HS-27A (cell line): ENCODE measurements at regions not wholly inside any gene's neighbourhood (a gene's known extent, or its start where the extent isn't known, plus 50 kb on each side); places are given as distances from the start of the nearest gene placed in this dataset.

Experiments
- DNase-seq: peaks from one replicate; pipeline ENCODE4 v3.0.0-alpha.2; 2012; ENCODE audit warnings: low read depth, missing footprints

DNA sequence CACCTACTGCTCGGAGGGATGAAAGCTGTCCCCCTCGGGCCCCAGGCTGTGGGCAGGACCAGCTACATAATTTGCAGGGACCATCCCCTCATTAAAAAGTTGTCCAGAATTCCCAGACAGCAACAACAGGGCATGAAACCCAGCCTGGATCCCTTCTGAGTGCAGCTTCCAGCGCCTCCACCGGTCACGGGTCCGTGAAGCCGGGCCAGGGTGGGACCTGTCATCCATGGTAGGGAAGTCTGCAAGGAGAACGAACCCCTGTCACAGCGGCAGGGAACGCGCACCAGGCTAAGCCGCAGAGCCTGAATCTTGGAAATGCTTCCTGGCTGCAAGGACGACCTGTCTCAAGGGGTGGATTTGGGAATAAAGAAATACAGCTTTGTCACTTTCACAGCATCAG, 214.2 kb downstream of the RBFOX3 start:
- DNase-seq = no peak

DNA sequence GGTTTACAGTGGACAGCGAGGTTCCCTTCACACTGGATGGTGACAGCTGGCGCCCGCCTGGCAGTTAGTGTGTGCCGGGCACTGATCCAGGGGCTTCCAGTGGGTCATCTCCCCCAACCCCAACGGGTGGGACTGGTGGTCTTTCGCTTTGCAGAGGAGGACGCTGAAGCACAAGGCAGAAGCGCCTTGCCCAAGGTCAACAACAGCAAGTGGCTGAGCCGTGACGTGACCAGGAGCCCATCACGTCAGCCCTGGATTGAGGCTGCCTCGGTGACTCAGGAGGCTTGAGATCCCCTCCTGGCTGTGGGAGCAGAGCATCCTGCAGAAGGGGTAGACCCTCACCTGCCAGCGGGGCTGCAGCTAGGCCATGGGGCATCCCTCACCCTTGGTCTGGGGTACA, 215.3 kb downstream of the RBFOX3 start:
- DNase-seq = no peak

DNA sequence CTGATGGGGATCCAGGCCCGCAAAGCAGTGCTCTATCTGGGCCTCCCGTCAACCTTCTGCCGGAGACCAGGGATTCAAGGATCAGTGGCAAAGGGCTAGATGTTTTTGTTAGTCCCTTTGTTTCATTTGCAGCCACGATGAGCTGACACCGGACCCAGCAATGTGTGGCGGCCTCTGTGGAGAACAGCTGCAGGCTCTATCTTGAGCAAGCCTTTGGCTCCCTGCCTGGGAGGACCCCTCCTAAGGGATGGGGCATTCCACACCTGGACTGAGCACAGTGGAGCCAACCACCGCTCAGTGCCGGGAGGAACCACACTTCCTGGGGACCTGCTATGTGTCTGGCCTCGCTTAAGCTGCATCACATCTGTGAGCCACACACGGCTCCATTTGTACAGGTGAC, 215.8 kb downstream of the RBFOX3 start:
- DNase-seq = no peak

DNA sequence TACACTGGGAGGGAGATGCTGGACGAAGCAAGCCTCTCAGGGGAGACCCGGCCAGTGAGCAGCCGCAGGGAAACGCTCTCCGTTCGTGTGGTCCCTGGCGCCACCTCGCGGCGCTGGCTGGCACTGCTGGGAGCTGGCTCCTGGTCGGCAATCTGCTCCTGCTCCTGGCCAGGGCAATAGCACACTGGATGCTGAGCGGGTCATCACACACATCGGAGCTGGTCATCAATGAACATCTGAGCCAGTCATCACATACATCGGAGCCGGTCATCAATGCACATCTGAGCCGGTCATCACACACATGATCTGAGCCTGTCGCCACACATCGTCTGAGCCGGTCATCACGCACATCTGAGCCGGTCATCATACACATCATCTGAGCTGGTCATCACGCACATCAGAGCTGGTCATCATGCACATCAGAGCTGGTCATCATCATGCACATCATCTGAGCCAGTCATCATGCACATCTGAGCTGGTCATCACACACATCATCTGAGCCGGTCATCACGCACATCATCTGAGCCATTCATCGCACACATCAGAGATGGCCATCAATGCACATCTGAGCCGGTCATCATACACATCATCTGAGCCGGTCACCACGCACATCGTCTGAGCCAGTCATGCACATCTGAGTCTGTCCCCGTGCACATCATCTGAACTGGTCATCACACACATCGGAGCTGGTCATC, 217.3 kb downstream of the RBFOX3 start:
- peak; percentile 3 for DNase-seq

DNA sequence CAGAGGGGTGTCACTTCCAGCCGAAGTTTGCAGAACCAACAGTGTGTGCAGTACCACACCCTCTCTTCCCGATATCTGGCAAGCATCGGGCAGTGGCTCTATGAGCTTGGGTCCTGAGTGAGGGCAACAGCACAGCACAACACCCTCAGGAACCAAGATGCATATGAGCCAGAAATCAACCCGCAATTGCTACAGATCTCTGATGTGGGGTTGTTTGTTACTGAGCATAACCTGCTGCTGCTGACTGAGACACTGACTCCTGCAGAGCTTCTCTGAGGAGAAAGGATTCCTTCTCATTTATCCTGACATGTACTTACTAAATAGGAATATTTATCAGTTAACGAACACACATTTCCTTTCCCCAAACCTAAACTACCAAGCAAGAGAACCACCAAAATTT, 218.3 kb downstream of the RBFOX3 start:
- DNase-seq = no peak

DNA sequence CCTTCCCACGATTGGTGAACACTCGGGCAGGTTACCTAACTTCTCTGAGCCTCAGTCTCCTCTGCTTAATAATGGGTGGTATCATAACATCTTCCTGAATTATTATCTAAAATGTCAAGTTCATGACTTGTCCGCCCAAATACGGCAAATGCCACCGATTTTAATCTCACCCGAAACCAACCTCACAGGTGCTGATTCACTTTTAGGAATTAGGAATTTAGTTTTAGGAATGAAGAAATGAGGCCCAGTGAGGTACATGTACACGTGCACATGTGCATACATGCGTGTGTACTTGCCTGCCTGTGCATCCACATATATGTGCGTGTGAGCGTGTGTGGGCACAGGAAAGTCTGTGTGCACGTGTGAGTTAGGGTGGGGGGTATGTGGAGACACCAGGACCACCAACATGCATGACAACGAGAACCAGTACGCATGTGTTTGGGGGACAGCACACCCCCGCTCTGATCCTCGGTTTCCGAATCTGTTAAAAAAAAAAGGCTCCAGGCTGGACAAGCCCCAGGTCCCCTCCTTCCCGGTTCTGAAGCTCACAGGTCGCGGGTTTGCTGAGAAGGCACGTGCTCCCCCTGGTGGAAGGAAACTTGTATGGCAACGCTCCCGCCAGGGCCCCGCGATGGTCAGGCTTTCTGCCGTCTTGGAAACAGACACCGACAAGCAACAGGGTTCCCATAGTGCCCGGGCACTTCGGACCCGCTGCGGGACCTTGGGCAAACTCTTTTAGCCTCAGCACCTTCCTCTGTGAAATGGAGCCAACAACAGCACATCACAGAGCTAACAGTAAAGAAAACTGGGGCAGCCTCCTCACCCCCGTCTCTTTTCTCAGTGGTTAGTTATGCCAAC, 219.2 kb downstream of the RBFOX3 start:
- DNase-seq = peak; percentile 2

DNA sequence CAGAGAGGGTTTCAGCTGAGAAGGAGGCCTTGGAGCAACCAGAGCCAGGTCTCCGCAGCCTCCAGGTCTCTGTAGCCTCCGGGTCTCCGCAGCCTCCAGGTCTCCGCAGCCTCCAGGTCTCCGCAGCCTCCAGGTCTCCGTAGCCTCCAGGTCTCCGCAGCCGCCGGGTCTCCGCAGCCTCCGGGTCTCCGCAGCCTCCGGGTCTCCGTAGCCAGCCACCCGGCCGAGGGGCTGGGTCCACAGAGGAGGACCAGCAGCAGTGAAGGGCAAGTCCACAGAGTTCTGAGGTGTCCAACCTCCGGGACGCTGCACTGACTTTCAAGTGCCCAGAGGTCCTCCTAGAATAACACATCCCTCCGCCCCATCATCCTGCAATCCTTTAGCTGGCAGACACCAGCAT, 221.0 kb downstream of the RBFOX3 start:
- no peak for DNase-seq

DNA sequence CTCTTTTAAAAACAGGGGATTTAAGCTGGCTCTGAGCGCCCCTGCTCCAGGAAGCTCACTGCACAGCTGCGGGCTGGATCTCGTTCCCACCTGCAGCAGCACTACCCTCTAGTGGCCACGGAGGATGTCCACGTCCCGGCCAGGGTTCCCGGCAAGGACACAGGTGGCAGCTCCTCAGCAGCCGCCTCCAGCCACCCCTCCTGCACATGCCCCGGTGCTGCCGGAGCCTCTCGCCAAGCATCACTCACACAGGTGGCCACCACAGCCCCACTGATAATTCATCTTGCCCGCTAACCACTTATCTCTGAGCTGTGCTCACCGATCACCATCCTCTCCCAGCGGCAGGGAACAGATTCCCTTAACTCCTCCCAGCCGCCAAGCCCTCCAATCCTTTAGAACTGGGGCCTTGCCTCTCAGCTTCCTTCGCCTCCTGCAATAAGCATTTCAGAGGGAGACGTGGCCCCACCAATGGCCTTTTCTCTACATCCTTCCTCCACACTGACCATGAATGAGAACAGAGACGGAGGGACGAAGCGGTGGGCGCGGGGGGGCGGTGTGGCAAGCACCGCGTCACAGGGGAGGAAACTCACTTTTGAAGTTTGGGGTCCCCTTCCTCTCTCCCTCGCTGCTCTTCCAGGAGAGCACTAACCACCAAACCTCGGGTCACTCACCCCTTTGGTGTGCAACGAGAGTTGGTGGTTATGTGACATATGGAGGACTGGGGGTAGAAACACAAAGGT, 222.1 kb downstream of the RBFOX3 start:
- no peak for DNase-seq

DNA sequence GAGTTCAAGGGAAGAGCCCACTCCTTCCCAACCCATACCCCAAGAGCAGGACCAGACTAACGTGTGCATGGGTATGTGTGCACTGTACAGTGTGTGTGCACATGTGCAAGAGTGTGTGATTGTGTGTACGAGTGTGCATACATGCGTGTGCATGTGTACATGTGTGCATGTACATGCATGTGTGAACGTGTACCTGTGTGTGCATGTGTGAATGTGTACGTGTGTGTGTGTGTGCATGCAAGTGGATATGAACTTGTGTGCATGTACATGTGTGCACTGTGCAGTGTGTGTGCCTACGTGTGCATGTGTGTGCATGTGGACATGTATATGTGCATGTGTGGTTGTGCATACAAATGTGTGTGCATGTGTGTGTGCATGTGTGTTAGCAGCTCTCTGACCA, 223.1 kb downstream of the RBFOX3 start:
- no peak for DNase-seq

DNA sequence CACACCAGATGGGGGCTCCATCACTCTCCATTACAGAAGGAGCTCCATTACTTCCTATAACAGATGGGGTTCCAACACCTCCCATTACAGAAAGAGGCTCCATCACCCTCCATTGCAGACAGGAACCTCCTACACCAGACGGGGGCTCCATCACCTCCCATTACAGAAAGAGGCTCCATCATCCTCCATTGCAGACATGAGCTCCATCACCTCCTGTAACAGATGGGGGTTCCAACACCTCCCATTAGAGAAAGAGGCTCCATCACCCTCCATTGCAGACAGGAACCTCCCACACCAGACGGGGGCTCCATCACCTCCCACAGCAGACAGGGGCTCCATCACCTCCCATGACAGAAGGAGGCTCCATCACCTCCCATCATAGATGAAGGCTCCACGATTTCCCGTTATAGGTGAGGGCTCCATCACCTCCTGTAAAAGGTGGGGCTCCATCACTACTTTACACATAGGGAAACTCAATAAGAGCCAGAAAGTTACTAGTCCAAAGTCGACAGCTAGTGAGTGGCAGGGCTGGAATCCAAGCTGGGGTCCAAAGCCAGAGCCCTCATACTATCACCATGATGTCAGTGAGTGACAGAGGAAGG, 224.8 kb downstream of the RBFOX3 start:
- no peak for DNase-seq

DNA sequence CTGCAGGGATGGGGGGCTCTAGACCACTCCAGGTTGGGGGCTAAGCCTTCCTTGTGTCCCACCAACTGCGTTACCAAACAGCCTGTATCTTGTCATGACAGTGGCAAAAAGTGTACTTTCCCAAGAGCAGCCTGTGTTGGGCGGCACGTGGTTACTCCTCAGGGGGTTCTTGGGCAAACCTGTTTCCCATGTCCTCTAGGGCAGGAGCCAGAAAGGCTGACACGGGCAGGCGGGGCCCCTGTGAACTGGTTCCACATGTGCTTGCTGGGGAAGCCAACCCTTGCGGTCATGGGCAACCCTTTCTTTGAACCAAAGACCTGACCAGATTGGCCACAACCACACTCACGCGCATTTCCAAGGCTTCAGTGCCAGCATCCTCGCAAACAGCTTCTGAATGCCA, 228.5 kb downstream of the RBFOX3 start:
- DNase-seq = no peak

DNA sequence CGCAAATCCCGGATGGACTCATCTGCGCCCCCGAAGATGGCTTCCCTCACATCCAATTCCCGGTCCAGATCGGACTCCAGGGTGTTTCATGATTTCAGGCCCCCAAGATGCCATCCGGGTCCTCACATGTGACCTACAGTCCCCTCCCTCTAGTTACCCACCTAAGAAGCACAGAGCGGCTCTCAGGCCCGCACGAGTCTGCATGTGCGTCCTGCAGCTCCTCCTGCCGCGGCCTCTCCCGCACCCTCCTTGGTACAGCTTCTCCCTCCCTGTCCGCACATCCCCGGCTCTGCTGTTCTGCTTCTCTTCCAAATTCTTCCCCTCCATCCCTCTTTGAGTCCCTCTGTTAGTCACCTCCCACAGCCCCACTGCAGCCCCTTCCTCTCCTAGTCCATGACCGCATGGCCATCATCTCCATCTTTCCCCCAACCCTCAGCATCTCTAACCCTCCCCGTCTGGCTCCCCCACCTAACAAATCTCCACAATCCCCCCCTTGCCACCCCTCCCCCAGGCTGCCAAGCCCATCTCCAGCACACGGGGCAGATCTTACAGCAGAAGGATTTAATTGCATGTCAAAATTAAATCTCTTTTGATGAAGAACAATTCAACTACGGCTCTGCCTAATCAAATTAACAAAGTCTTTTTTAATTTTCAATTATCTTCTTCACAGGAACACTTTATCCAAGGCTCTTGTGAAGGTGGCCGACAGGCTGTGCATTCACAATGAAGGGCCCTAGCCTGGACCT, 231.0 kb downstream of the RBFOX3 start:
- no peak for DNase-seq

DNA sequence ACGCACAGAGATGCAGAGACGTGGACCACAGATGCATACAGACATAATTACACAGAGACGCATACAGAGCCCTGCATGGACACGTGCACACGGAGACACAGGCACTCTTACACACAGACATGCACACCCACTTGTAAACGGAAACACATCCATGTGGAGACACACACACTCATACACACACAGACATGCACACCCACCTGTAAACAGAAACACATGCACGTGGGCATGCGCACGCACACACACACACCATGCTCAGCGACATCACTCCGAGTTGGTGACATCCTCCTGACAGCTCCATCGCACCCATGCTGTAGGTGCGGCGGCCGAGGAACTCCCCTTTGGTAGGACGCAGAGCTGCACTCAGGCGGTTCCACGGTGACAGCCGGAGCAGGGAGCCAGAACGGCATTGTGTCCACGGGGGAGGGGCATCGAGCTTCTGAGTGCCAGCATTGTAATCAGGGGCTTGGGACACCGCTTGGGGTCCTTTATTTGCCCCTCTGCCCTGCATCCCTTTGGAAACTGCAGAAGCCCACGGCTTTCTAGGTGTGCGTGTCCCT, 233.5 kb downstream of the RBFOX3 start:
- no peak for DNase-seq

DNA sequence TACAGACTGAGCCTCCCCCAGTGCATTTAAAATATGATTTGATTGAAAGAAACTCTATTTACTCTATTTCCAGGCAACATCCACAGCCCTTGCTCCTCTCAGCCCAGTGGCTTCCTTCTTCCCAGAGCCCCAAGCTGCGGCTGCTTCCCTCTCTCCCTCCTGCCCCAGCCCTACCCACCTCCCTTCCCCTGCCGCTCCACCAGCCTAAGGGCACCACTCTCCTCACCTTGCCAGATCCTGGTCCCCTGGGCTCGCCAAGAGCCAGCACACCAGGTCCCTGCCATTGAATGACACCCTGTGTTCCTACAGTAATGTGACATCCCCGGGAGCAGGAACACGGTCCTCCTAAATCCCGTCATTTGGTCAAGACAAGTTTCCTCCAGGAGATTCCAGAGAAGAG, 236.0 kb downstream of the RBFOX3 start:
- no peak for DNase-seq

DNA sequence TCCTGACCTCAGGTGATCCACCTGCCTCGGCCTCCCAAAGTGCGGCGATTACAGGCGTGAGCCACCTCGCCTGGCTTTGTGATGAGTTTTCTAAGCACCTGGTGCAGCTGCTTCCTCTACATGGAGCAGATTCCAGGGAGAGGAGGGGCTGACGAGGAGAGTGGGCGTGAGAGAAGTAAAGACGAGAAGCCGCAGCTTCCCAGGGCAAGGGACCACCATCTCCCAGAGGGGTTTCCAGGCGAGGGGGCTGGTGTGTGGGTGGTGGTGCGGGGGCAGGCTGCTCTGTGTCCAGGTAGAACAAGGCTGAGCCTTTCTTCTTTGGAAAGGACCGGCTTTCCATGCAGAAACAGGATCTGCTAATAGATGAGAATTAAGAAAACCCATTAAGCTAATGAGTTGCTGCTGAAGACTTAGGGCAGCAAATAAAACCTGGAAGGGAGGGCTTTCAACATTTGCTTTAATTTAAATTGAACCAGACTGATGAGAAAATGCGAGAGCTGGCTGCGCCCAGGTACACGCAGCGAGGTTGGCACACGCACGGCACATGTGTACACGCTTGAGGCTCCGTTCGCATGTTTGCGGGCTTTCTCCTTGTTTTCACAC, 236.7 kb downstream of the RBFOX3 start:
- no peak for DNase-seq

DNA sequence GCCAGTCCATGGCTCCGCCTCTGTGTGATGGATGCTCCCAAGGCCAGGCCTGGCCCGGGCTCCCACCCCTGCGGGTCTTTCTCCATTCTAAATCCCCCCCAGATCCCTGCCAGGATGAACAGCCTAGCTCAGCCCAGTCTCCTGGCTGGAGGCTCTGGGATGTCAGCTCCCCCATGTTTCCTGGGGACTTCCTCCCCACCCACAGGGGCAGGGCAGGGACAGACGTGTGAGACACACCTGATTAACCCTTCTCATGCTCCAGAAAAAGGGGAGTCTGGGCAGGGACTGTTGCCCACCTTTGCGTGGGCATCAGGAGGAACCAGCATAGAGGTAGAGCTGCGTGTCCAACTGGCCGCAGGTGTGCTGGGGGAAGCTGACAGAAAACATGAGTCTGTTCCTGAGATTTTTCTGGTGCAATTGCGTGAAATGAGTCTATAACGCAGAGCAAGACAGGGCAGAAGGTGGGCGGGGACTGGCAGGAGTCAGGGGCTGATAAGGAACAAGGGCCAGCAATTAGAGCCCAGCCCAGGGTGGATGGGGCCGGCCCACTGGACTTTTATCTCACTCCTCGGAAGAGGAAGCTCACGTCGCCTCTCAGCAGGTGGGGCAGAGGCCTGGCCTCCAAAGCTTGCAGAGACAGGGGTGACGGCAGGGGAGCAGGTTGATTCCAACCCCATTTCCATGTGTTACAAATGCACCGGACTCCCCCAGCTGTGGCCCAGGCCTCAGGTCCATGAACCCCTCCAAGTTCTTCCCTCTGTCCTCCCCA, 238.2 kb downstream of the RBFOX3 start:
- no peak for DNase-seq

DNA sequence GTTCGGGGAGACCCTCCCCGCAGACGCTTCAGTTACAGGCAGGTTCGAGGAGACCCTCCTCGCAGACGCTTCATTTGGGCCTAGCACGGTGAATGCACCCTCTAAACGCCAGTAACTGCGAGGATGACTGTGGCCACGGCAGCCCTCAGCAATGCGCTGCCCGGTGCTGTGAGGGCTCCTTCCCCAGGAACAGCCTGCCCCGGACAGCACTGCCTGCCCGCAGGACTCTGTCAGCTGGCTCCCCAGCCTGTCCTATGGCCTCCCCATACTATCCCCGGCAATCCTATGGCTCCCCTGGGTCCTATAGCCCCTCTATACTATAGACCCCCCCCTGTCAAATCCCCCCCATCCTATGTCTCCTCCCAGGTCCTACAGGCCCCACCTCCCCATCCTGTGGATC, 238.9 kb downstream of the RBFOX3 start:
- no peak for DNase-seq

DNA sequence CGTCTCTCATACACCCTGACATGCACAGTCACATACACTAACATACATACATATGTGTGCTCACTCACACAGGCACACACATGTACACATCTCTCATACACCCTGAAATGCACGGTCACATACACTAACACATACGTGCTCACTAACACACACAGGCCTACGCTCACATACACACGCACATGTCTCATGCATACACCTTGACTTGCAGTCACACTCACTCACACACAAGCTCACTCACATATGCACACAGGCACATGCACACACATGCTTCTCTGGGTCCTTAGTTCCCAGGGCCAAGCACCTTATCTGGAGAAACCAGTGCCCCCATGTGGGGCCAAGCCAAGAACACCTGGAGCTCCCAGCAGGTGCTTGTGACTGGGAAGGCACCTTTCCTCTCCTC, 240.3 kb downstream of the RBFOX3 start:
- no peak for DNase-seq

DNA sequence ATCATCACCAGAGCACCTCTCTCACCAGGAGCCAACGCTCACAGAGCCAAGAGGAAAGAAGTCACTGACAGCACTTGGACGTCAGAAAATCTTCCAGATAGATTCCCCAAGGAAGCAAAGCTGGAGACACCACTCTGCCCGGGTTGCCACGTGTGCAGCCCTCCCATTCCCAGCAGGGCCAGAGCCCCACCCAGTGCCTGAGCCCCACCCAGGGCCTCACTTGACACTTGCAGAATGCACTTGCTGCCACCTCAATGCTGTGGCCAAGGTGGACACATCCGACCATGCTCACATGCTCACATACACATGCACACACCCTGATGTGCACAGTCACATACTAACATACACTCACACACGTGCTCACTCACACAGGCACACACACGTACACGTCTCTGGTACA, 240.7 kb downstream of the RBFOX3 start:
- DNase-seq = no peak

DNA sequence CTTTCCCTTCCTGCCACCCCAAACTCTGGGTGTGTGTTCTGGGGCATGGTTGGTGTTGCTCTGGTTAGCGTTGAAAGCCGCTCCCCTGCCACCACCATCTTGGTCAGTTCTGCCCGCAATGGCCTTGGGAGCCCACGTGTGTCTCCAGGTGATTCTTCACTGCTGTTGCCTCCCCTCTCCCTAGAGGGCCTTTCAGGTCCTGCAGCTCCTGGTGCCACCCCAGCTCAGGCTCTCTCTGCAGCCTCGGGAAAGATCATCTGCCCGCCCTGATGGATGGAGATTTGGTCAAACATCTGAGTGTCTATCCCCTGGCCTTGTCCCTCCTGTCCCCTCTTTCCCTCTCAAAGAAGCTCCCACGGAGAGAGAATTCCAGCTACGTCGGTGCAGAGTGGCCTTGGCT, 241.3 kb downstream of the RBFOX3 start:
- DNase-seq = no peak
